ENCODE measurements at regions not wholly inside any gene's neighbourhood (a gene's known extent, or its start where the extent isn't known, plus 50 kb on each side); places are given as distances from the start of the nearest gene placed in this dataset.

GRCh38 chr7:54878339-54878738 is 119.3 kb upstream of the SEC61G start:
- H3K36me3 ChIP-seq (ENCODE audit: insufficient read depth, low read length): no peaks in the 10 kb centered on the region
- H4K20me1 ChIP-seq (ENCODE audit: insufficient read depth): no peaks in the 10 kb centered on the region
- no peak for TF ChIP-seq TAF1 (IDR thresholded peaks at IDR 0.05; ENCODE audit: low read depth)
- H3K4me3 ChIP-seq (ENCODE audit: low read length): no peak overlapping the region
- H3K9me3 ChIP-seq (ENCODE audit: low read length): no peaks in the 10 kb centered on the region
- H3K4me2 ChIP-seq (ENCODE audit: low read length): no peak overlapping the region
- H2AFZ ChIP-seq (ENCODE audit: low read depth, low read length): no peak overlapping the region
- H3K9ac ChIP-seq (ENCODE audit: low read length): no peak overlapping the region
- H3K27ac ChIP-seq (ENCODE audit: low read length): no peak overlapping the region
- no peaks in the 10 kb centered on the region for H3K27me3 ChIP-seq (ENCODE audit: insufficient read depth, low read depth, low read length)
- no peaks in the 10 kb centered on the region for H3K9me2 ChIP-seq (ENCODE audit: insufficient read depth, low read length)
- H3F3A ChIP-seq (ENCODE audit: insufficient read depth, low read length, poor library complexity, severe bottlenecking): no peaks in the 10 kb centered on the region
- H3K79me2 ChIP-seq (replicated peaks; ENCODE audit: insufficient read depth, low read length): no peaks in the 10 kb centered on the region

GRCh38 chr7:54879776-54880175 is 120.8 kb upstream of the SEC61G start:
- Histone ChIP-seq H3F3A (ENCODE audit: insufficient read depth, low read length, poor library complexity, severe bottlenecking) (no peaks in the 10 kb centered on the region), H3K4me2 (ENCODE audit: low read length) (no peak overlapping the region), H3K4me3 (ENCODE audit: low read length) (no peak overlapping the region), H3K79me2 (replicated peaks; ENCODE audit: insufficient read depth, low read length) (no peaks in the 10 kb centered on the region), H3K36me3 (ENCODE audit: insufficient read depth, low read length) (no peaks in the 10 kb centered on the region), H3K9ac (ENCODE audit: low read length) (no peak overlapping the region), H3K9me2 (ENCODE audit: insufficient read depth, low read length) (no peaks in the 10 kb centered on the region), H3K27ac (ENCODE audit: low read length) (no peak overlapping the region), H4K20me1 (ENCODE audit: insufficient read depth) (no peaks in the 10 kb centered on the region), H2AFZ (ENCODE audit: low read depth, low read length) (no peak overlapping the region), H3K27me3 (ENCODE audit: insufficient read depth, low read depth, low read length) (no peaks in the 10 kb centered on the region), H3K9me3 (ENCODE audit: low read length) (no peaks in the 10 kb centered on the region)
- TF ChIP-seq TAF1 (IDR thresholded peaks at IDR 0.05; ENCODE audit: low read depth) (no peak), EP300 (conservative IDR thresholded peaks at IDR 0.05; ENCODE audit: poor library complexity, severe bottlenecking) (no peak), CTCF (IDR thresholded peaks at IDR 0.05; ENCODE audit: poor library complexity, severe bottlenecking) (no peak), RAD21 (conservative IDR thresholded peaks at IDR 0.05) (no peak), SMC3 (conservative IDR thresholded peaks at IDR 0.05; ENCODE audit: poor library complexity) (no peak), REST (IDR thresholded peaks at IDR 0.05; ENCODE audit: borderline replicate concordance) (no peak), POLR2AphosphoS5 (IDR thresholded peaks at IDR 0.05) (no peak), MXI1 (conservative IDR thresholded peaks at IDR 0.05; ENCODE audit: poor library complexity, severe bottlenecking) (no peak), EZH2 (IDR thresholded peaks at IDR 0.05; ENCODE audit: borderline replicate concordance, insufficient read depth, low read length, poor library complexity, severe bottlenecking) (no peak)
